GM12874 (cell line): ENCODE measurements at regions not wholly inside any gene's neighbourhood (a gene's known extent, or its start where the extent isn't known, plus 50 kb on each side); places are given as distances from the start of the nearest gene placed in this dataset.

Experiments
- CTCF ChIP-seq: IDR thresholded peaks from 2 replicates; pipeline ENCODE4 v1.5.1; 2011; ENCODE audit warnings: low read depth, mild to moderate bottlenecking, control low read depth, low read length, moderate library complexity; ENCODE audit not compliant: insufficient read depth

- TF ChIP-seq CTCF: no peak
Observed at GRCh38 chr10:5576780-5577624, 52.2 kb downstream of the CALML3 start.

GRCh38 chr10:5581670-5582566 lies 57.2 kb downstream of the CALML3 start:
- no peak for TF ChIP-seq CTCF

- TF ChIP-seq CTCF: 0 out of 2 replicates have a peak, but pooled peaks have one; percentile 11
Observed at GRCh38 chr10:5582736-5583135, 58.0 kb downstream of the CALML3 start.

- no peak for TF ChIP-seq CTCF
Observed at GRCh38 chr10:5583525-5584175, 58.9 kb downstream of the CALML3 start.

- TF ChIP-seq CTCF: no peak
Observed at GRCh38 chr10:5584895-5585516, 60.2 kb downstream of the CALML3 start.

- no peak for TF ChIP-seq CTCF
Observed at GRCh38 chr10:5585517-5586206, 60.9 kb downstream of the CALML3 start.
